Astrocyte of the spinal cord (primary cell): ENCODE measurements at regions not wholly inside any gene's neighbourhood (a gene's known extent, or its start where the extent isn't known, plus 50 kb on each side); places are given as distances from the start of the nearest gene placed in this dataset.

Experiments used
- DNase-seq: peaks from one replicate; pipeline ENCODE4 v3.0.0; 2011; ENCODE audit warnings: low read depth, low spot score
- H3K4me3 ChIP-seq: 2 replicates; pipeline ENCODE4 v1.5.1; 2011; ENCODE audit warnings: low read depth, mild to moderate bottlenecking, low read length, moderate library complexity
- CTCF ChIP-seq: IDR thresholded peaks from 2 replicates; pipeline ENCODE4 v1.5.1; 2012; ENCODE audit warnings: low read depth, mild to moderate bottlenecking, low read length, inconsistent platforms
- in situ Hi-C: cut with HindIII; loops from 2 replicates; pipeline ENCODE4 v1.10.0; 2017; ENCODE audit warnings: low sequenced_read_pairs

DNA sequence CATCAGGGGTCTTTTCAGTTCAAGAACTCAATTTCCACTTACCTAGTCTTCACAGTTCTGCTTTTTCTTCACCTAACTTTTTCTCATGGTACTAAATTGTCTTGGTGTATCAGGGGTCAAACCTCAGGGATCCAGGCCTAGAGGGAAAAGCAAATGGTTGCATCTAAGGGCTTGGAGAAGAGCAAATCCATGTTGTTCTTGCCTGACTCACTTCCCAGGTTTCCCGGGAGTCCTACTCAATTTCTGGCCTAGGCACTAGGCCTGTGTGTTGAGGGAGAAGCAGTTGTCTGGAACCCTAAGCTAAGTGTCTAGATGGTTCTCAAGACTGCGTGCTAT is 191.9 kb upstream of the STK26 start:
- peak overlapping the region; percentile 29 for H3K4me3 ChIP-seq
- in situ Hi-C loops = no loop called here
- no peak for DNase-seq
- no peak for TF ChIP-seq CTCF

DNA sequence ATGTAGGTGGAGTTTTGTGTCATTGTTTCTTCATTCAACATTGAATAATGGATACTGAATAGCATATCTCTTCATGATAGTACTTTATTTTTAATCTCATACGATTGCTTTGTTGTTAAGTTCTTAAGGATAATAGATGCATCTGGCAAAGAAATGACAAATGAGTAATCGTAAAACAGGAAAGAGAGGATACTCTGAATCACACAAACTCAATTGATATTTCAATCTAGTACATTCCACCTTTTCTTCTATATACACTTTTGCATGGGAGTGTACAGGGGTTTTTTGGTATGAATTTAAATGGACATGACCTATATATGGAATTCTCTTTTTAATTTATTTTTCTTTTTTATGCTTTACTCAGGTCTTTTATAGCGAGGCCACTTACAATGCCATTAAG is 186.9 kb upstream of the STK26 start:
- DNase-seq = no peak
- in situ Hi-C loops = no loop called here
- TF ChIP-seq CTCF = no peak
- no peak overlapping the region for H3K4me3 ChIP-seq

GRCh38 chrX:131837325-131837724 is 185.8 kb upstream of the STK26 start:
- no peak for TF ChIP-seq CTCF
- H3K4me3 ChIP-seq = no peak overlapping the region
- no peak for DNase-seq
- in situ Hi-C loops = no loop called here

- in situ Hi-C loops = no loop called here
- no peak for TF ChIP-seq CTCF
- DNase-seq = no peak
- H3K4me3 ChIP-seq = no peak overlapping the region
Observed at GRCh38 chrX:131840799-131841495, 182.2 kb upstream of the STK26 start.

DNA sequence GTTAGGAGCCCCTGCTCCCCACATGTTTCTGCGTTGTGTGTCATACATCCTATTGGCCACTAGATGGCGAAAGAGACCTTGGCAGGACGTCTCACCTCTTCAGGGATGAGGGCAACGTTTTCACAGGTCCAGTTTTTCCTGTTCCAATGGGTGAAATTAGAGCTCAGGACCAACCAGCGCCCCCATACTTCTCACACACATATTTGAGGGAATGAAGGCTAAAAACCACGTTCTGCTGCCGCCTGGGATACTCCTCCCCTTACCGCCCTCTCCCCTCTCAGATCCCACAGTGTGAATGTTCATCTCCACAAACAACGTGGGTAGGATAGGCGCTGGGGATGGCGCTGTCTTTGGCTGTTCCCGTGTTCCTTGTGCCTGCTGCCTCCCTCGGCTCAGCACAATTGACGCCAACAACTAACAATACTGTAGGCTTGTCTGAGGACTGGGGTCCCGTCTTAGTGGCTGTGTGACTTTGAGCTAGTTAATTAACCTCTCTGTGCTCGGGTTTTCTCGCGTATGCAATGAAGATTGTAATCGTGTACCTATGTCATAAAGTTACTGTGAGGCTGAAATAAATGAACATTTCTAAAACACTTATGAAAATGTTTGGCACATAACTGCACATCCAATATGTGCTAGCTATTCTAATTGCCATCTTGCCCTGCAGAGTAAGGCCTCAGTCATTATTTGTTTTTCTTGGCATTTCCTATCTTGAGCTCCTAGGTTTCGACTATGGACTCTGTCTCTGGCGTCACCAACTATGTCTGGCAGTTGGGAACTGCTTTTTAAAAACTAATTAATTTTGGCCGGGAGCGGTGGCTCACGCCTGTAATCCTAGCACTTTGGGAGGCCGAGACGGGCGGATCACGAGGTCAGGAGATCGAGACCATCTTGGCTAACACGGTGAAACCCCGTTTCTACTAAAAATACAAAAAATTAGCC is 181.3 kb upstream of the STK26 start:
- peak; percentile 42 for DNase-seq
- H3K4me3 ChIP-seq = no peak overlapping the region
- peak; percentile 86 for TF ChIP-seq CTCF
- in situ Hi-C loops = no loop called here

DNA sequence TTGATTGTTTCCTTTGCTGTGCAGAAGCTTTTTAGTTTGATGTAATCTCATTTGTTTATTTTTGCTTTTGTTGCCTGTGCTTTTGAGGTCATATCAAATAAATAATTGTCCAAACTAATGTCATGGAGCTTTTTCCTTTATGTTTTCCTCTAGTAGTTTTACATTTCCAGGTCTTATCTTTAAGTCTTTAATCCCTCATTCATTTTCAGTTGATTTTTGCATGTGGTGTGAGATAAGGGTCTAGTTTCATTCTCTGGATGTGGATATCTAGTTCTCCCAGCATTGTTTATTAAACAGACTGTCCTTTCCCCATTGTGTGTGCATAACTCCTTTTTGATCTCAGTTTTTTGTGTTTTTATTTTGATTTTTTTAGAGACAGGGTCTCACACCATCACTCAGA is 179.1 kb upstream of the STK26 start:
- in situ Hi-C loops = no loop called here
- TF ChIP-seq CTCF = no peak
- no peak for DNase-seq

More for the DNA sequence above, 179.1 kb upstream of the STK26 start:
- H3K4me3 ChIP-seq = no peak overlapping the region
